K562 (cell line): ENCODE measurements at regions not wholly inside any gene's neighbourhood (a gene's known extent, or its start where the extent isn't known, plus 50 kb on each side); places are given as distances from the start of the nearest gene placed in this dataset.

Experiments used
- ELF4 ChIP-seq: fragments of 450-650 bp; formaldehyde crosslinking; IDR thresholded peaks from 2 replicates; pipeline ENCODE4 v1.4.0; 2022; ENCODE audit warnings: missing genetic modification characterization
- GABPA ChIP-seq: fragments of 200-800 bp; sonication (Bioruptor generic); conservative IDR thresholded peaks from 2 replicates; pipeline ENCODE4 v1.6.1; 2016; ENCODE audit warnings: low read depth, missing genetic modification characterization, missing compliant biosample characterization
- HDAC2 ChIP-seq: fragments of 450-650 bp; IDR thresholded peaks from 2 replicates; pipeline ENCODE4 v1.6.1; 2016; ENCODE audit warnings: mild to moderate bottlenecking
- MGA ChIP-seq: fragments of 450-650 bp; IDR thresholded peaks from 2 replicates; pipeline ENCODE4 v1.6.1; 2016; ENCODE audit warnings: mild to moderate bottlenecking, moderate library complexity
- RBM17 ChIP-seq: fragments of 200-400 bp; formaldehyde crosslinking; IDR thresholded peaks from 2 replicates; pipeline ENCODE4 v1.6.1; 2017; ENCODE audit warnings: low read depth, mild to moderate bottlenecking, low read length, borderline replicate concordance
- SPI1 ChIP-seq: IDR thresholded peaks from 2 replicates; pipeline ENCODE4 v1.6.1; 2011; ENCODE audit warnings: low read depth, low read length, control low read depth, borderline replicate concordance
- ZNF197 ChIP-seq: fragments of 200-800 bp; sonication (Bioruptor generic); IDR thresholded peaks from 2 replicates; pipeline ENCODE4 v1.6.1; 2016; ENCODE audit warnings: low read depth, missing genetic modification characterization, missing compliant biosample characterization
- ZNF253 ChIP-seq: fragments of 250-450 bp; sonication (Bioruptor Pico); conservative IDR thresholded peaks from 2 replicates; pipeline ENCODE4 v1.6.1; 2021; ENCODE audit warnings: mild to moderate bottlenecking
- ZNF717 ChIP-seq: fragments of 250-450 bp; sonication (Bioruptor Pico); IDR thresholded peaks from 2 replicates; pipeline ENCODE4 v1.5.0; 2021
- TF ChIP-seq, protein P1 (sequence below): IDR thresholded peaks from 2 replicates; pipeline ENCODE4 v1.6.1; 2016; ENCODE audit warnings: missing genetic modification characterization, missing compliant biosample characterization
- TF ChIP-seq, protein P2 (sequence below): fragments of 250-450 bp; sonication (Bioruptor Pico); IDR thresholded peaks from 2 replicates; pipeline ENCODE4 v1.5.0; 2021; ENCODE audit warnings: mild to moderate bottlenecking, borderline replicate concordance

GRCh38 chr2:157929871-157930667 lies 53.9 kb upstream of the ACVR1 start (continued):
- TF ChIP-seq, protein P1, sequence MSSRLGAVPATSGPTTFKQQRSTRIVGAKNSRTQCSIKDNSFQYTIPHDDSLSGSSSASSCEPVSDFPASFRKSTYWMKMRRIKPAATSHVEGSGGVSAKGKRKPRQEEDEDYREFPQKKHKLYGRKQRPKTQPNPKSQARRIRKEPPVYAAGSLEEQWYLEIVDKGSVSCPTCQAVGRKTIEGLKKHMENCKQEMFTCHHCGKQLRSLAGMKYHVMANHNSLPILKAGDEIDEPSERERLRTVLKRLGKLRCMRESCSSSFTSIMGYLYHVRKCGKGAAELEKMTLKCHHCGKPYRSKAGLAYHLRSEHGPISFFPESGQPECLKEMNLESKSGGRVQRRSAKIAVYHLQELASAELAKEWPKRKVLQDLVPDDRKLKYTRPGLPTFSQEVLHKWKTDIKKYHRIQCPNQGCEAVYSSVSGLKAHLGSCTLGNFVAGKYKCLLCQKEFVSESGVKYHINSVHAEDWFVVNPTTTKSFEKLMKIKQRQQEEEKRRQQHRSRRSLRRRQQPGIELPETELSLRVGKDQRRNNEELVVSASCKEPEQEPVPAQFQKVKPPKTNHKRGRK (tag), result no peak
- peak; percentile 98 for TF ChIP-seq ELF4 (CRISPR knock-in tag)
- 0 out of 2 replicates have a peak, but pooled peaks have one; percentile 67 for TF ChIP-seq ZNF253
- peak; percentile 63 for TF ChIP-seq GABPA (tag)
- peak; percentile 79; the same call in 1 of the 2 replicates for TF ChIP-seq SPI1
- peak; percentile 93 for TF ChIP-seq MGA
- no peak for TF ChIP-seq ZNF717 (CRISPR knock-in tag)
- TF ChIP-seq RBM17, result no peak
- TF ChIP-seq ZNF197, result peak; percentile 94; the same call in 1 of the 2 replicates
- TF ChIP-seq, protein P2, sequence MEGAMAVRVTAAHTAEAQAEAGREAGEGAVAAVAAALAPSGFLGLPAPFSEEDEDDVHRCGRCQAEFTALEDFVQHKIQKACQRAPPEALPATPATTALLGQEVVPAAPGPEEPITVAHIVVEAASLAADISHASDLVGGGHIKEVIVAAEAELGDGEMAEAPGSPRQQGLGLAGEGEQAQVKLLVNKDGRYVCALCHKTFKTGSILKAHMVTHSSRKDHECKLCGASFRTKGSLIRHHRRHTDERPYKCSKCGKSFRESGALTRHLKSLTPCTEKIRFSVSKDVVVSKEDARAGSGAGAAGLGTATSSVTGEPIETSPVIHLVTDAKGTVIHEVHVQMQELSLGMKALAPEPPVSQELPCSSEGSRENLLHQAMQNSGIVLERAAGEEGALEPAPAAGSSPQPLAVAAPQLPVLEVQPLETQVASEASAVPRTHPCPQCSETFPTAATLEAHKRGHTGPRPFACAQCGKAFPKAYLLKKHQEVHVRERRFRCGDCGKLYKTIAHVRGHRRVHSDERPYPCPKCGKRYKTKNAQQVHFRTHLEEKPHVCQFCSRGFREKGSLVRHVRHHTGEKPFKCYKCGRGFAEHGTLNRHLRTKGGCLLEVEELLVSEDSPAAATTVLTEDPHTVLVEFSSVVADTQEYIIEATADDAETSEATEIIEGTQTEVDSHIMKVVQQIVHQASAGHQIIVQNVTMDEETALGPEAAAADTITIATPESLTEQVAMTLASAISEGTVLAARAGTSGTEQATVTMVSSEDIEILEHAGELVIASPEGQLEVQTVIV, result no peak; the same call in 1 of the 2 replicates
- TF ChIP-seq HDAC2, result peak; percentile 100
